ENCODE measurements at regions not wholly inside any gene's neighbourhood (a gene's known extent, or its start where the extent isn't known, plus 50 kb on each side); places are given as distances from the start of the nearest gene placed in this dataset.

- no peak for TF ChIP-seq CTCF (IDR thresholded peaks at IDR 0.05; ENCODE audit: partially characterized antibody, unreplicated experiment)
- H3K4me3 Mint-ChIP-seq (ENCODE audit: unreplicated experiment), result no peak overlapping the region
- DNase-seq, result no peak
Measured at GRCh38 chr13:99746637-99747402, 224.7 kb downstream of the ZIC5 start.

GRCh38 chr13:99743094-99743493, 228.5 kb downstream of the ZIC5 start:
- Mint-ChIP-seq H3K4me1 (ENCODE audit: low read depth, unreplicated experiment) (peaks cover 32% of the 10 kb centered on the region), H3K4me3 (ENCODE audit: unreplicated experiment) (no peak overlapping the region), H3K27ac (ENCODE audit: unreplicated experiment) (no peak overlapping the region), H3K36me3 (ENCODE audit: unreplicated experiment) (no peaks in the 10 kb centered on the region), H3K9me3 (ENCODE audit: unreplicated experiment) (peaks cover 2% of the 10 kb centered on the region), H3K27me3 (ENCODE audit: unreplicated experiment) (peaks cover 3% of the 10 kb centered on the region)
- DNase-seq, result no peak
- TF ChIP-seq CTCF (IDR thresholded peaks at IDR 0.05; ENCODE audit: partially characterized antibody, unreplicated experiment), result no peak

More at GRCh38 chr13:99746637-99747402, 224.7 kb downstream of the ZIC5 start:
- no peak overlapping the region for H3K27ac Mint-ChIP-seq (ENCODE audit: unreplicated experiment)
- H3K36me3 Mint-ChIP-seq (ENCODE audit: unreplicated experiment), result no peaks in the 10 kb centered on the region
- peaks cover 12% of the 10 kb centered on the region for H3K4me1 Mint-ChIP-seq (ENCODE audit: low read depth, unreplicated experiment)
- peaks cover under 1% of the 10 kb centered on the region for H3K27me3 Mint-ChIP-seq (ENCODE audit: unreplicated experiment)
- H3K9me3 Mint-ChIP-seq (ENCODE audit: unreplicated experiment), result peaks cover 2% of the 10 kb centered on the region

DNA sequence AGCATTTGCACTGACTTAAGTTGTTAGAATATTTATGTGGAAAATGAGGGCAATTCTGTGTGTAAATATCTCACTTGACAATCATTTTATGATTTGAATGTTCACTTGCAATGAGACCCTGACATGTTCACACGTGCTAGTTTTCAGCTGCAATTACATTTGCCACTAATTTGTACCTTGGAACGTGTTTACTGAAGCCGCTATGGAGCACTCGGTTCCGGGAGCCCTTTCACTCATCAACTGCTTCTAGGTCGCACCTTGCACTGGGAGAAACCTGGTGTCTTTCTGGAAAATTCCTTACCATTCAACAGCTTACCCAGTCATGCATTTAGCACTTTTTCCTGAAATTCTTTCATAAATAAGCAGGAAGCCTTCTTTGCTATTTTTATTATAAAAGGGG, 229.6 kb downstream of the ZIC5 start:
- no peak for TF ChIP-seq CTCF (IDR thresholded peaks at IDR 0.05; ENCODE audit: partially characterized antibody, unreplicated experiment)
- DNase-seq, result no peak
- no peak overlapping the region for H3K27ac Mint-ChIP-seq (ENCODE audit: unreplicated experiment)
- H3K27me3 Mint-ChIP-seq (ENCODE audit: unreplicated experiment), result peaks cover 3% of the 10 kb centered on the region
- H3K4me3 Mint-ChIP-seq (ENCODE audit: unreplicated experiment), result no peak overlapping the region
- H3K9me3 Mint-ChIP-seq (ENCODE audit: unreplicated experiment), result no peaks in the 10 kb centered on the region
- no peaks in the 10 kb centered on the region for H3K36me3 Mint-ChIP-seq (ENCODE audit: unreplicated experiment)
- H3K4me1 Mint-ChIP-seq (ENCODE audit: low read depth, unreplicated experiment), result peaks cover 31% of the 10 kb centered on the region

- Mint-ChIP-seq H3K36me3 (ENCODE audit: unreplicated experiment) (no peaks in the 10 kb centered on the region), H3K27me3 (ENCODE audit: unreplicated experiment) (peaks cover 3% of the 10 kb centered on the region), H3K4me3 (ENCODE audit: unreplicated experiment) (no peak overlapping the region), H3K4me1 (ENCODE audit: low read depth, unreplicated experiment) (peaks cover 27% of the 10 kb centered on the region), H3K9me3 (ENCODE audit: unreplicated experiment) (no peaks in the 10 kb centered on the region), H3K27ac (ENCODE audit: unreplicated experiment) (no peak overlapping the region)
- DNase-seq, result no peak
- no peak for TF ChIP-seq CTCF (IDR thresholded peaks at IDR 0.05; ENCODE audit: partially characterized antibody, unreplicated experiment)
Measured at GRCh38 chr13:99740251-99740979, 231.2 kb downstream of the ZIC5 start.

DNA sequence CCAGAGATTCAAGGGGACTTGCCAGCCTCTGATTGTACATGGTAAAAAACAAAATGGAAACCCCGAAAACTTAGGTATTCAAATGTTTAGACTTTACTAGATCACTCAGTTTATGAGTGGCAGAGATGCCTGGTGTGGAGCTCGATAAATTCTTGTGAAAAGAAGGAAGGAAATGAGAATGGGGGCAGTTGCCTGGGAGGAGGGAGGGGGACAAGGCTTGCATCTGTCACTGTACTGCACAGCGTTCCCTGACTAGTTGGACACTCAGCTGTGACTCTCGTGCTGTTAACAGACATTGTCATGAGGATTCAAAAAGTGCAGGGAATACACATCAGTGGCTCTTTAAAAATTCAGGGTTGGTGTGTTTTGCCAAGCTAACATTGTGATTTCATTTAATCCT, 232.9 kb downstream of the ZIC5 start:
- H3K4me1 Mint-ChIP-seq (ENCODE audit: low read depth, unreplicated experiment), result peaks cover 27% of the 10 kb centered on the region
- peak overlapping the region; percentile 64 for H3K4me3 Mint-ChIP-seq (ENCODE audit: unreplicated experiment)

More for the DNA sequence above, 232.9 kb downstream of the ZIC5 start:
- Mint-ChIP-seq H3K9me3 (ENCODE audit: unreplicated experiment) (no peaks in the 10 kb centered on the region), H3K27me3 (ENCODE audit: unreplicated experiment) (peaks cover 3% of the 10 kb centered on the region), H3K27ac (ENCODE audit: unreplicated experiment) (peak overlapping the region; percentile 79), H3K36me3 (ENCODE audit: unreplicated experiment) (no peaks in the 10 kb centered on the region)
- no peak for TF ChIP-seq CTCF (IDR thresholded peaks at IDR 0.05; ENCODE audit: partially characterized antibody, unreplicated experiment)
- no peak for DNase-seq
